GM10266 (cell line): ENCODE measurements at regions not wholly inside any gene's neighbourhood (a gene's known extent, or its start where the extent isn't known, plus 50 kb on each side); places are given as distances from the start of the nearest gene placed in this dataset.
A peak's percentile ranks its signal among the peaks of the same experiment; 100 is the strongest.

ENCODE experiments used
- DNase-seq: peaks from one replicate; pipeline ENCODE4 v3.0.0; 2012; ENCODE audit errors: extremely low spot score
- TF ChIP-seq, protein P1 (sequence below): IDR thresholded peaks from 2 replicates; pipeline ENCODE4 v1.5.1; 2012; ENCODE audit warnings: mild to moderate bottlenecking, low read depth; ENCODE audit not compliant: control insufficient read depth, insufficient read depth; ENCODE audit errors: missing control alignments

DNA sequence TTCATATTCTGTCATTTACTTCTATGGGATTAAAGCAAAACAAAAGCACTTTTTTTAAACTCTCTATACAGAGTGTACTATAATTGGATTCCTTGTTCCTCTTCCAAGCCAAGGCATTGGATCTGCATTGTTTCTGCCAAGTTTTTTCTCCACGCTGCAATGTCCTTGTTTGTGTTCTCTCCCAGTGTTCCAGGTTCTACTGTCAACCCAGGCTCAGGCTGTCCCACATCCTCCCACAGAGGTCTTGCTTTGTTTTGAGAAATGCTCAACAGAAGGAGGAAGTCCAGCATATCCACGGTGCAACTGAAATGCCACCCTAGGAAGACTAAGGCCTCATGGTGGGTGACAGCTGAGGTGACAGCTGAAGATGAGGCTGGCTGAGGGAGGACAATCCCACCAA is 287.1 kb upstream of the PRDM1 start:
- no peak for DNase-seq
- TF ChIP-seq, protein P1, sequence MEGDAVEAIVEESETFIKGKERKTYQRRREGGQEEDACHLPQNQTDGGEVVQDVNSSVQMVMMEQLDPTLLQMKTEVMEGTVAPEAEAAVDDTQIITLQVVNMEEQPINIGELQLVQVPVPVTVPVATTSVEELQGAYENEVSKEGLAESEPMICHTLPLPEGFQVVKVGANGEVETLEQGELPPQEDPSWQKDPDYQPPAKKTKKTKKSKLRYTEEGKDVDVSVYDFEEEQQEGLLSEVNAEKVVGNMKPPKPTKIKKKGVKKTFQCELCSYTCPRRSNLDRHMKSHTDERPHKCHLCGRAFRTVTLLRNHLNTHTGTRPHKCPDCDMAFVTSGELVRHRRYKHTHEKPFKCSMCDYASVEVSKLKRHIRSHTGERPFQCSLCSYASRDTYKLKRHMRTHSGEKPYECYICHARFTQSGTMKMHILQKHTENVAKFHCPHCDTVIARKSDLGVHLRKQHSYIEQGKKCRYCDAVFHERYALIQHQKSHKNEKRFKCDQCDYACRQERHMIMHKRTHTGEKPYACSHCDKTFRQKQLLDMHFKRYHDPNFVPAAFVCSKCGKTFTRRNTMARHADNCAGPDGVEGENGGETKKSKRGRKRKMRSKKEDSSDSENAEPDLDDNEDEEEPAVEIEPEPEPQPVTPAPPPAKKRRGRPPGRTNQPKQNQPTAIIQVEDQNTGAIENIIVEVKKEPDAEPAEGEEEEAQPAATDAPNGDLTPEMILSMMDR = no peak

DNA sequence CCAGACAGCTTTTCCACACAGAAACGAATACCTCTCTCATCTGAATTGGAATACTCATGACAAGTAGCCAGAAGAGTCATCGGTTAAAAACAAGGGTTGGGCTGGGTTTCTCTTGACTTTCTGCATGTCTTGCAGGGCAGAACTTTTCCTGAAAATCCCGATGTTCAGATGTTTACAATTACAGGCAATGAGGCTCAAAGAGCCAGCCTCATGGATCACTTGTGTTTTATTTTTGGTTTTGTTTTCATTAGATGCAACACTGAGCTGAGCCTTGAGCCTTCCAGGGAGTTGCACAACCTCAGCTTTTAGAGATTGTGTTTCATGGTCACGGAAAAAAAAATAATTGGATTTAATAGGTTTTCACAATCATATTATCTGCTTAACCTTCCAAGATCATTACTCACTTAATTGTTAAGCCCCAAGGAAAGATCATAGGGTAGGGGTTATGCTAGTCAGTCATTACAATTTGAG is 288.1 kb upstream of the PRDM1 start:
- TF ChIP-seq, protein P1 = no peak
- DNase-seq = no peak

DNA sequence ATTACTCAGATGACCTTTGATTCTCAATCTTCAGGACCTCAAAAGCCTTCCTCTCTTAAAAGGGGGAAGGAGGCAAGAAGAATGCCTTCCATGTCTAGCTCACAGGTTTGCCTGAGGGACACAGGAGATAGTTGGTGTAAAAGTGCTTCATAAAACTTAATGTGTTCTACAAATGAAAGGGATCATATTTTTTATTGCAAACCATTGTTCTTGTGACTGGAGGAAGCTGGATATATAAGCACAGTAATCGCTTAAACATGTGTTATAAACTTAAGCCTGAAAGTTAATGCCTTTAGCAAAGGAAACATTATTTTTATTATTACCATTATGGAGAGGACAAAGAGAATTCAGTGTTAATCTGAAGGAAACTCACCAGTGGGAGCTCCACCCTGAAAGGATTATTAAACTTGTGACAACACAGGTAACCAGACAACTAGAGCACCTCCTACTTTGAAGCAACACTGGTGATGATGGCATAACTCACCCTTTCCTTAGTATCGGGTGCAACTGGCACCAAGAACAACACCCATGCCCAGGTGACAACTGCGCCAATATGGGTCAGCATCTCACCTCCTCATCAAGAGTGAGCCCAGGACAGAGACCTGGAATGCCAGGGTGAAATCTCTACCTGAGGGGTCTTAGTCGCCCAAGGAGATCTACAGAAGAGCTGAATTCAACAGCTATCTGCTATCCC is 288.7 kb upstream of the PRDM1 start:
- TF ChIP-seq, protein P1 = no peak
- DNase-seq = no peak

DNA sequence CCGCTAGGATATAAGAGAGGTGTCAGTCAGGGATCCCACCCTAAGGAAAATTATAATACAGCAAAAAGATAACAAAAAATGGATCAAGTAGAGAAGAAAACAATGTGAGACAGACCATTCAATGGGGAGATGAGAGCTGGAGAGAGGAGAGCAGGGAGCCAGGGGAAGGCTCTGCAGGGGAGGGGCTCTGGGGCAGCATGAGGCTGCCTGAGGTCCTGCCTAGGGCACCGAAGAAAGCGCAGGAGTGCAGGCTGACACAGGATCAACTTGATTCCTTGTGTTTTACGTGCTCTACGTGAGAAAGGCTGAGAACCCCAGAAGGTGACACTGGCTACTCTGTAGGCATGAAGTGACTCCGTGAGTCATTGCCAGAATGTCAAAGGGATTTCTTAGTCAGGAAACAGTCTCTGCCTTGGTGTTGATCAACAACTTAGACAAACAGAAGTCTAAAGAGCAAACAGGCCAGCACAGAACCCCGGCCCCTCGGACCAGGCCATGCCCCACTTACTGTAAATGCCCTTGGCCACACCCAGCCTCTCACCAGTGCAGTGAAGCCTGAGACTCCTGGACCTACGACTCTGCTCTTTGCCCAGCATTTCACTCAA is 290.1 kb upstream of the PRDM1 start:
- no peak for DNase-seq
- TF ChIP-seq, protein P1 = no peak

DNA sequence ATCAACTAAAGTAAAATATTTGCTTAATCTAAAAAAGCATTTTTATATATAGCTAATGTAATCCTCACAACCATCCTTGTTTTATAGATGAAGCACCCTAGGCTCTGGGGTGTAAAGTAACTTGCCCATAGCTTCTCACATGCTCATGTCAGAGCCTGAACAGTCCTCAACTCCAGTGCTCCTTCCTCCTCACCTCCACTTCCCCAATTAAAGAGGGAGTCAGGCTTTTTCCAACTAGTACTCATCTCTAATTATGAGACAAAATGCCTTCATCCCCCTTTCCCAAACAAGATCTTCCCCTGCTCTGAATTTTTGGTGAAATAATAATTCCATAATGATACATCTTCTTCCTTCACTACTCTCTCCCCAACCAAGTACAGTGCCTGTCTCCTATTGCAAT is 290.8 kb upstream of the PRDM1 start:
- TF ChIP-seq, protein P1 = no peak
- DNase-seq = no peak

DNA sequence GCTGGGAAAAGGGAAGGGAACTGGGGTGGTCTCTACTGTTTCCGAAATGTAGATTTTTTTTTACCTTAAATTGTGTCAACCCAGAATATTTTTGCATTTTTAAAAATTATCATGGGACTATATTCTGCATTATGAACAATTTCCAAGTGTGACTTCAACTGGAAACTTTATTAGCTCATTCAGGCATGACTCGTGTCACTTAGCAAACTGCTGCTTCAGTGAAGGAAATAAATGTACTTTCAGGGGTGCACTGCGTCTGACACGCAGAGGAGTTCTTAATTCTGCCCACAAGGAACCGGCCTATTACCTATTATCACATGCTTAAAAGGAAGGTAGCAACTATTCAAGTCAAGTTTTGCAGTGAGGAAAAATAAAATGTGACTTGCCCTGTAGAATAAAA is 291.3 kb upstream of the PRDM1 start:
- peak; percentile 14 for DNase-seq
- TF ChIP-seq, protein P1 = no peak

DNA sequence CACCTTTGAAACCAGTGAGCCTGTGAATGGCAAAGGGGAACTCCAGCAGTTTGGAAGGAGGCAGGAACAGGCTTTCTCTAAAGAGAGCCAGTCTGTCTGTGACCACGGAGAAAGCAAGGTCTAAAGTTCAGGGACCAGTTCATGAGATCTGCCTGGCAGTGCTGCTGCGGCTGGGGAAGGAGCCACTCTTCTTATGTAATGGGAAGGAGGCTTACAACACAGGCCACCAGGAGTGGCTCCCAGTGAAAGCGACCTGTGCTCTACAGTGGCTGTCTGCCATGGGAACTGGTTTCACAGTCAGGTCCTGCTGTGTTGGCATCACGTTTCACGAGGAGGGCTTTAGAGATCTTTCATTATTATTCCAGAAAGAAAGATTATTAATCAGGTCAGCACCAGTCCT is 291.9 kb upstream of the PRDM1 start:
- TF ChIP-seq, protein P1 = no peak
- DNase-seq = no peak
